ENCODE measurements at regions not wholly inside any gene's neighbourhood (a gene's known extent, or its start where the extent isn't known, plus 50 kb on each side); places are given as distances from the start of the nearest gene placed in this dataset.

GRCh38 chr9:97801180-97801579, 51.8 kb upstream of the FOXE1 start:
- no peak overlapping the region for H3K4me3 Mint-ChIP-seq (ENCODE audit: unreplicated experiment)
- Histone ChIP-seq H3K9ac (ENCODE audit: low read length) (no peak overlapping the region), H3K4me3 (ENCODE audit: insufficient read depth, low read depth, low read length) (no peak overlapping the region), H3K27ac (ENCODE audit: low read depth, low read length) (no peak overlapping the region), H3K36me3 (ENCODE audit: insufficient read depth, low read length) (no peaks in the 10 kb centered on the region), H4K20me1 (ENCODE audit: insufficient read depth, low read length) (no peaks in the 10 kb centered on the region), H2AFZ (ENCODE audit: low read depth, low read length) (no peak overlapping the region), H3K27me3 (ENCODE audit: insufficient read depth, low read length) (peaks cover 6% of the 10 kb centered on the region), H3K4me1 (ENCODE audit: insufficient read depth, low read length) (peaks cover 17% of the 10 kb centered on the region), H3K9me3 (ENCODE audit: insufficient read depth, low read depth, low read length) (no peaks in the 10 kb centered on the region), H3K4me2 (ENCODE audit: low read length) (no peak overlapping the region), H3K79me2 (ENCODE audit: insufficient read depth, low read length) (no peaks in the 10 kb centered on the region)
- peaks cover 13% of the 10 kb centered on the region for H3K27me3 Mint-ChIP-seq (ENCODE audit: low read depth, unreplicated experiment)
- peak; percentile 37 for FAIRE-seq
- no peak overlapping the region for H3K27ac Mint-ChIP-seq (ENCODE audit: unreplicated experiment)
- peaks cover 1% of the 10 kb centered on the region for H3K9me3 Mint-ChIP-seq (ENCODE audit: unreplicated experiment)
- peaks cover 8% of the 10 kb centered on the region for H3K4me1 Mint-ChIP-seq (ENCODE audit: low read depth, unreplicated experiment)
- H3K36me3 Mint-ChIP-seq (ENCODE audit: low read depth, unreplicated experiment) = no peaks in the 10 kb centered on the region
- DNase-seq (ENCODE audit: low read depth) = no peak
- TF ChIP-seq EZH2 (IDR thresholded peaks at IDR 0.05; ENCODE audit: insufficient read depth, low read length) = no peak
- TF ChIP-seq, protein P1, sequence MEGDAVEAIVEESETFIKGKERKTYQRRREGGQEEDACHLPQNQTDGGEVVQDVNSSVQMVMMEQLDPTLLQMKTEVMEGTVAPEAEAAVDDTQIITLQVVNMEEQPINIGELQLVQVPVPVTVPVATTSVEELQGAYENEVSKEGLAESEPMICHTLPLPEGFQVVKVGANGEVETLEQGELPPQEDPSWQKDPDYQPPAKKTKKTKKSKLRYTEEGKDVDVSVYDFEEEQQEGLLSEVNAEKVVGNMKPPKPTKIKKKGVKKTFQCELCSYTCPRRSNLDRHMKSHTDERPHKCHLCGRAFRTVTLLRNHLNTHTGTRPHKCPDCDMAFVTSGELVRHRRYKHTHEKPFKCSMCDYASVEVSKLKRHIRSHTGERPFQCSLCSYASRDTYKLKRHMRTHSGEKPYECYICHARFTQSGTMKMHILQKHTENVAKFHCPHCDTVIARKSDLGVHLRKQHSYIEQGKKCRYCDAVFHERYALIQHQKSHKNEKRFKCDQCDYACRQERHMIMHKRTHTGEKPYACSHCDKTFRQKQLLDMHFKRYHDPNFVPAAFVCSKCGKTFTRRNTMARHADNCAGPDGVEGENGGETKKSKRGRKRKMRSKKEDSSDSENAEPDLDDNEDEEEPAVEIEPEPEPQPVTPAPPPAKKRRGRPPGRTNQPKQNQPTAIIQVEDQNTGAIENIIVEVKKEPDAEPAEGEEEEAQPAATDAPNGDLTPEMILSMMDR (IDR thresholded peaks at IDR 0.05; ENCODE audit: insufficient read depth, low read depth, low read length) = no peak

- H3K9me3 Mint-ChIP-seq (ENCODE audit: unreplicated experiment) = peaks cover 1% of the 10 kb centered on the region
- no peaks in the 10 kb centered on the region for H4K20me1 ChIP-seq (ENCODE audit: insufficient read depth, low read length)
- H3K9ac ChIP-seq (ENCODE audit: low read length) = no peak overlapping the region
- H3K4me1 Mint-ChIP-seq (ENCODE audit: low read depth, unreplicated experiment) = peaks cover 8% of the 10 kb centered on the region
- H3K27me3 Mint-ChIP-seq (ENCODE audit: low read depth, unreplicated experiment) = peaks cover 19% of the 10 kb centered on the region
- DNase-seq (ENCODE audit: low read depth) (peak; percentile 63), FAIRE-seq (no peak)
- peak overlapping the region; percentile 72 for H3K4me3 Mint-ChIP-seq (ENCODE audit: unreplicated experiment)
- no peaks in the 10 kb centered on the region for H3K79me2 ChIP-seq (ENCODE audit: insufficient read depth, low read length)
- peak overlapping the region; percentile 66 for H3K4me2 ChIP-seq (ENCODE audit: low read length)
- H2AFZ ChIP-seq (ENCODE audit: low read depth, low read length) = peak overlapping the region; percentile 36
- H3K4me3 ChIP-seq (ENCODE audit: insufficient read depth, low read depth, low read length) = no peak overlapping the region
- H3K9me3 ChIP-seq (ENCODE audit: insufficient read depth, low read depth, low read length) = no peaks in the 10 kb centered on the region
- H3K4me1 ChIP-seq (ENCODE audit: insufficient read depth, low read length) = peaks cover 17% of the 10 kb centered on the region
- H3K27ac Mint-ChIP-seq (ENCODE audit: unreplicated experiment) = peak overlapping the region; percentile 79
- TF ChIP-seq, protein P1 (IDR thresholded peaks at IDR 0.05; ENCODE audit: insufficient read depth, low read depth, low read length) = no peak
- no peak for TF ChIP-seq EZH2 (IDR thresholded peaks at IDR 0.05; ENCODE audit: insufficient read depth, low read length)
- no peaks in the 10 kb centered on the region for H3K36me3 Mint-ChIP-seq (ENCODE audit: low read depth, unreplicated experiment)
- peak overlapping the region; percentile 24 for H3K27ac ChIP-seq (ENCODE audit: low read depth, low read length)
- no peaks in the 10 kb centered on the region for H3K36me3 ChIP-seq (ENCODE audit: insufficient read depth, low read length)
- H3K27me3 ChIP-seq (ENCODE audit: insufficient read depth, low read length) = peaks cover 10% of the 10 kb centered on the region
These were observed 50.8 kb upstream of the FOXE1 start for GRCh38 chr9:97802276-97802675.

DNA sequence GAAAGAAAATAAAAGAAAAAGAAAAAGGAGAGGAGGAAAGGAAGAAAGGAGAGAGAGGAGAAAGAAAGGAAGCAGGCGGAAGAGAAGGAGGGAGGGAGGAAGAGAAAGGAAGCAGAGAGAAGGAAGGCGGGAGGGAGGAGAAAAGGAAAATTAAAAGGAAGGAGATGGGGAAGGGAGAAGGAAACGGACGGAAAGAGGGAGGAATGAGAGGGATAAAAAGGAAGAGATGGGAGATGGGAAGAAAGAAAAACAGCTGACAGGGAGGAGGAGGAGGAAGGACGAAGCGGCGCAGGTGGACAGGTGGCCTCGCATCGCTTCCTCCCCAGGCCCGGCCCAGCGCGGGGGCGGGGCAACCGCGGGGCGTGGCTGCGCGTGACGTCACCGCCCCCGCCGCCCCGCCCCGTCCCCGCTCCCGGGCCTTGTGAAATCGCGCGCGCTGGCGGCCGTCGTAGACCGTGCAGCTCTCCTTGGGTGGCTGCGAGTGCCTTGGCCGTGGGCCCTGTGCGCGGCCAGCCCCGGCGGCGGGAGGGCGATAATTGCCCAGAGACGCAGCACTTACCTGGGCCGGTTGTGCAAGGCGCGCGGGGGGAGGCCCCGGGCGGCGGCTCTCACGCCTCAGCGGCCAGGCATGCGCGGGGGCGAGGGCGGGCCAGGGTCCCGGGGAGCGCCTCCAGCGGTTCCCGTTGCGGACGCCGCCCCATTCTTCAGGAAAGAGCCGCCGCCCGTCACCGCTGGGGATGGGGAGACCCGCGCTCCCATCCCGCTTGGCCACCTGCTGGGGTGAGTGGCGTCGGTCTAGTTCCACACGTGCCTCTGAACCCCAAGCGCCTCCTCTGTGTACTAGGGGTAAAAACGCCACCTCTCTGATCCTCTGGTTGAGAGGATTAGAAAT, 49.6 kb upstream of the FOXE1 start:
- Histone ChIP-seq H3K4me2 (ENCODE audit: low read length) (peak overlapping the region; percentile 87), H3K36me3 (ENCODE audit: insufficient read depth, low read length) (no peaks in the 10 kb centered on the region), H3K79me2 (ENCODE audit: insufficient read depth, low read length) (no peaks in the 10 kb centered on the region), H3K4me3 (ENCODE audit: insufficient read depth, low read depth, low read length) (peak overlapping the region; percentile 58), H3K27ac (ENCODE audit: low read depth, low read length) (no peak overlapping the region), H3K27me3 (ENCODE audit: insufficient read depth, low read length) (peaks cover 13% of the 10 kb centered on the region), H2AFZ (ENCODE audit: low read depth, low read length) (peak overlapping the region; percentile 85), H3K4me1 (ENCODE audit: insufficient read depth, low read length) (peaks cover 17% of the 10 kb centered on the region), H4K20me1 (ENCODE audit: insufficient read depth, low read length) (no peaks in the 10 kb centered on the region), H3K9me3 (ENCODE audit: insufficient read depth, low read depth, low read length) (no peaks in the 10 kb centered on the region), H3K9ac (ENCODE audit: low read length) (peak overlapping the region; percentile 51)
- DNase-seq (ENCODE audit: low read depth) (peak; percentile 5), FAIRE-seq (no peak)
- TF ChIP-seq EZH2 (IDR thresholded peaks at IDR 0.05; ENCODE audit: insufficient read depth, low read length) = no peak
- TF ChIP-seq, protein P1 (IDR thresholded peaks at IDR 0.05; ENCODE audit: insufficient read depth, low read depth, low read length) = no peak
- no peak overlapping the region for H3K27ac Mint-ChIP-seq (ENCODE audit: unreplicated experiment)
- peak overlapping the region; percentile 68 for H3K4me3 Mint-ChIP-seq (ENCODE audit: unreplicated experiment)
- H3K4me1 Mint-ChIP-seq (ENCODE audit: low read depth, unreplicated experiment) = peaks cover 10% of the 10 kb centered on the region
- H3K27me3 Mint-ChIP-seq (ENCODE audit: low read depth, unreplicated experiment) = peaks cover 25% of the 10 kb centered on the region
- H3K36me3 Mint-ChIP-seq (ENCODE audit: low read depth, unreplicated experiment) = no peaks in the 10 kb centered on the region
- H3K9me3 Mint-ChIP-seq (ENCODE audit: unreplicated experiment) = peaks cover 1% of the 10 kb centered on the region

All from astrocyte (in vitro differentiated cells and primary cell).